Endodermal cell (in vitro differentiated cells): ENCODE measurements at regions not wholly inside any gene's neighbourhood (a gene's known extent, or its start where the extent isn't known, plus 50 kb on each side); places are given as distances from the start of the nearest gene placed in this dataset.
"Not testable (repeated sequence)": the region's sequence is repeated elsewhere in the genome, so short reads cannot be mapped to it uniquely, and the experiment has no call there.

Experiments
- DNase-seq: peaks from one replicate; pipeline ENCODE4 v3.0.0-alpha.2; 2017
- H3K27ac ChIP-seq: 2 replicates; pipeline ENCODE4 v1.5.1; 2013; ENCODE audit warnings: mild to moderate bottlenecking, low read depth, low read length, moderate library complexity
- H3K27me3 ChIP-seq: 2 replicates; pipeline ENCODE4 v1.6.1; 2013; ENCODE audit warnings: mild to moderate bottlenecking, low read length, moderate library complexity; ENCODE audit not compliant: insufficient read depth, control insufficient read depth, poor library complexity, severe bottlenecking
- H3K36me3 ChIP-seq: 2 replicates; pipeline ENCODE4 v1.7.0; 2013; ENCODE audit warnings: mild to moderate bottlenecking, low read length, moderate library complexity; ENCODE audit not compliant: control insufficient read depth, insufficient read depth
- H3K4me1 ChIP-seq: one replicate; pipeline ENCODE4 v1.7.0; 2013; ENCODE audit warnings: low read length; ENCODE audit not compliant: control insufficient read depth, insufficient read depth
- H3K4me3 ChIP-seq: 2 replicates; pipeline ENCODE4 v1.5.1; 2013; ENCODE audit warnings: mild to moderate bottlenecking, low read length, moderate library complexity
- H3K9ac ChIP-seq: 2 replicates; pipeline ENCODE4 v1.6.1; 2013; ENCODE audit warnings: mild to moderate bottlenecking, low read length, moderate library complexity; ENCODE audit not compliant: poor library complexity, severe bottlenecking; ENCODE audit errors: extremely low read depth
- H3K9me3 ChIP-seq: 2 replicates; pipeline ENCODE4 v1.6.1; 2013; ENCODE audit warnings: mild to moderate bottlenecking, low read length, moderate library complexity; ENCODE audit not compliant: control insufficient read depth
- H3K27ac Mint-ChIP-seq: 2 replicates; pipeline ENCODE4 v1.8.0; 2020; ENCODE audit warnings: mixed read lengths
- H3K27me3 Mint-ChIP-seq: 2 replicates; pipeline ENCODE4 v1.8.0; 2021; ENCODE audit warnings: mild to moderate bottlenecking, mixed read lengths; ENCODE audit not compliant: insufficient read depth
- H3K36me3 Mint-ChIP-seq: 2 replicates; pipeline ENCODE4 v1.8.0; 2020; ENCODE audit warnings: low read depth, mixed read lengths
- H3K4me1 Mint-ChIP-seq: 2 replicates; pipeline ENCODE4 v1.8.0; 2020; ENCODE audit warnings: mixed read lengths
- H3K4me3 Mint-ChIP-seq: 2 replicates; pipeline ENCODE4 v1.8.0; 2020; ENCODE audit warnings: mild to moderate bottlenecking, moderate library complexity, mixed read lengths
- H3K9me3 Mint-ChIP-seq: 2 replicates; pipeline ENCODE4 v1.8.0; 2020; ENCODE audit warnings: mild to moderate bottlenecking, mixed read lengths
- WGBS, 2 experiments: methylation state at CpG; one replicate each; pipeline versions ENCODE4 v1.1.5 to v1.1.7; 2013; ENCODE audit warnings: missing lambda C conversion rate in 2 of 2, mixed read lengths in 1 of 2; ENCODE audit not compliant: insufficient coverage in 1 of 2, insufficient read length in 1 of 2; 5-methylcytosine and 5-hydroxymethylcytosine counted together
- TF ChIP-seq, protein P1 (sequence below): fragments of 200-600 bp; sonication (generic); conservative IDR thresholded peaks from 2 replicates; pipeline ENCODE4 v1.5.0; 2021; ENCODE audit warnings: antibody characterized with exemption, mild to moderate bottlenecking

DNA sequence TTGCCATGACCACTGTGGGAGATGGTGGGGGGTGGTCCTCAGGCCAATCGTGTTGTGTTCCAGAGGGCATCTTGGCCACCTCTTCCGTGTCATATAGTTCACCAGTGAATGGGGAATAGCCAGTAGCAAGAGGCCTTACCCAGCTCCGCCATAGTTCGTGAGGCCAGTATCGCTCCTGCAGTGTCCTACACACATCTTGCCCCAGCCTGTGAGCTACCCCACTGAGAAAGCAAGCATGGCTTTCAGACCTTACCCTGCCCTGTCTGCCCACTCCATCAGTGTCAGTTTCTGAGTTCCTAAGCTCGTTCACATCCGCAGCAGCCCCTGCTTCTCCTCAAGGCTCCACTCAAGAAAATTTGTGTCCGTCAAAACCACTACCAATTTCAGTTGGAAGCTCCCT lies 586.0 kb upstream of the PABPC5 start:
- not testable (repeated sequence) for DNase-seq, H3K9ac ChIP-seq, H3K36me3 Mint-ChIP-seq, H3K27me3 ChIP-seq, H3K4me3 Mint-ChIP-seq, H3K4me3 ChIP-seq, H3K4me1 ChIP-seq, H3K36me3 ChIP-seq, H3K27ac Mint-ChIP-seq, H3K27ac ChIP-seq, H3K9me3 Mint-ChIP-seq, H3K27me3 Mint-ChIP-seq, H3K9me3 ChIP-seq, H3K4me1 Mint-ChIP-seq
- WGBS, 2 experiments = 94% methylated on average over 7 of the region's 8 CpGs; no CpG with 5 or more reads in 1 of the 2 experiments

DNA sequence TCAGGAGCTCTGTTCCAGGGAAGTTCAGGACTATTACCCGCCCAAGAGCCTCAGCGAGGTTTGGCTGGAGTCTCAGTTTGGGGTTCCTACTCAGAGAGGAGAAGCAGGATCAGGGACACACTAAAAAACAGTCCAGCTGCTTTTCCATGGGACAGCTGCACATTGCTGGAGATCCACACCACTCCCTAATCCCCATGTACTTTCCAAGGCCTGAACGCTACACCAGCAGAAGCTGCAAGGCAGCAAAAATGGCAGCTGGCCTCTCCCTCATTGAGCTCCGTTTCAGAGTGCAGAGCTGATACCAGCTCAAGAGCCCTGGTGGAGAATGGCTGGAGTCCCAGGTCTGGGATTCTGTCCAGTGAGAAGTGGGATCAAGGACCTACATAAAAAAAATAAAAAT lies 551.2 kb upstream of the PABPC5 start:
- H3K9ac ChIP-seq = no peak overlapping the region
- Mint-ChIP-seq H3K9me3 (peaks cover 11% of the 10 kb centered on the region), H3K27ac (no peak overlapping the region), H3K4me1 (no peaks in the 10 kb centered on the region), H3K27me3 (no peaks in the 10 kb centered on the region), H3K36me3 (peaks cover 2% of the 10 kb centered on the region), H3K4me3 (no peak overlapping the region)
- no peaks in the 10 kb centered on the region for H3K4me1 ChIP-seq
- 96% methylated on average over 4 of the region's 4 CpGs; no CpG with 5 or more reads in 1 of the 2 experiments for WGBS, 2 experiments
- no peak for DNase-seq
- no peak overlapping the region for H3K4me3 ChIP-seq
- H3K9me3 ChIP-seq = no peaks in the 10 kb centered on the region
- no peak overlapping the region for H3K27ac ChIP-seq
- no peaks in the 10 kb centered on the region for H3K27me3 ChIP-seq
- TF ChIP-seq, protein P1, sequence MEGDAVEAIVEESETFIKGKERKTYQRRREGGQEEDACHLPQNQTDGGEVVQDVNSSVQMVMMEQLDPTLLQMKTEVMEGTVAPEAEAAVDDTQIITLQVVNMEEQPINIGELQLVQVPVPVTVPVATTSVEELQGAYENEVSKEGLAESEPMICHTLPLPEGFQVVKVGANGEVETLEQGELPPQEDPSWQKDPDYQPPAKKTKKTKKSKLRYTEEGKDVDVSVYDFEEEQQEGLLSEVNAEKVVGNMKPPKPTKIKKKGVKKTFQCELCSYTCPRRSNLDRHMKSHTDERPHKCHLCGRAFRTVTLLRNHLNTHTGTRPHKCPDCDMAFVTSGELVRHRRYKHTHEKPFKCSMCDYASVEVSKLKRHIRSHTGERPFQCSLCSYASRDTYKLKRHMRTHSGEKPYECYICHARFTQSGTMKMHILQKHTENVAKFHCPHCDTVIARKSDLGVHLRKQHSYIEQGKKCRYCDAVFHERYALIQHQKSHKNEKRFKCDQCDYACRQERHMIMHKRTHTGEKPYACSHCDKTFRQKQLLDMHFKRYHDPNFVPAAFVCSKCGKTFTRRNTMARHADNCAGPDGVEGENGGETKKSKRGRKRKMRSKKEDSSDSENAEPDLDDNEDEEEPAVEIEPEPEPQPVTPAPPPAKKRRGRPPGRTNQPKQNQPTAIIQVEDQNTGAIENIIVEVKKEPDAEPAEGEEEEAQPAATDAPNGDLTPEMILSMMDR = no peak
- no peaks in the 10 kb centered on the region for H3K36me3 ChIP-seq

DNA sequence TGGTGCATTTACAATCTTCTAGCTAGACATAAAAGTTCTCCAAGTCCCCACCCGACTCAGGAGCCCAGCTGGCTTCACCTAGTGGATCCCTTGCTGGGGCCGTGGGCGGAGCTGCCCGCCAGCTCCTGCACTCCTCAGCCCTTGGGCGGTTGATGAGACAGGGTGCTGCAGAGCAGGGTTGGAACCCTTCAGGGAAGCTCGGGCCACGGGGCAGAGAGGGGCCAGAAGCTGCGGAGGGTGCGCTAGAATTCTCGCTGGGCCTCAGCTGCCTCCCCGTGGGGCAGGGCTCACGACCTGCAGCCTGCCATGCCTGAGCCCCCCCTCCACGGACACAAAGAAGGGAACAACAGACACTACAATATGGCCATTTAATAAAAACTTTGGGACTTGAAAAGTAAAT lies 519.8 kb upstream of the PABPC5 start:
- not testable (repeated sequence) for H3K9ac ChIP-seq, H3K4me1 ChIP-seq, H3K4me1 Mint-ChIP-seq, H3K27me3 ChIP-seq, H3K27ac ChIP-seq, DNase-seq, H3K4me3 ChIP-seq, H3K9me3 Mint-ChIP-seq, H3K9me3 ChIP-seq, H3K36me3 Mint-ChIP-seq, H3K36me3 ChIP-seq, H3K27ac Mint-ChIP-seq, H3K4me3 Mint-ChIP-seq, H3K27me3 Mint-ChIP-seq
- 95% methylated on average over 9 of the region's 13 CpGs; no CpG with 5 or more reads in 1 of the 2 experiments for WGBS, 2 experiments

DNA sequence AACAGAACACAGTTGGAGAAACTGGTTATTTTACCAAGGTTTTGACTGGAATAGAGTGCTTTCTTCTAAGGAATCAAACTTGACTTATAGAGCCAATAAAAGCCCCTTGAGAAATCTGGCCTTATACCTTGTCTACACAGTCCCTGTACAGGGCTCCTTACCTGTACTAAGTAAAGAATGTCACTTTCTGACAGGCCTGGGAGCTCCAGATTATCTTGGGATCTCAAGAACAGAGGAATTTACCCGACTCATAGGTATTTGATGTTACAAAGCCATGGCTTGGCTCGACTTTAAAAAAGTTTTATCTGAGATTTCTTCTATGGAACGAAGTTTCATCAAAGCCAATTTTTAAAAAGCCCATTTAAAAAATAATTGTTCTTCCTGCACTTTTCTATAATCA lies 487.8 kb upstream of the PABPC5 start:
- not testable (repeated sequence) for DNase-seq, H3K9me3 ChIP-seq, H3K27me3 ChIP-seq, H3K36me3 ChIP-seq, H3K27me3 Mint-ChIP-seq, H3K4me1 ChIP-seq, H3K36me3 Mint-ChIP-seq, H3K4me3 ChIP-seq, H3K9me3 Mint-ChIP-seq, H3K9ac ChIP-seq, H3K27ac Mint-ChIP-seq, H3K27ac ChIP-seq, H3K4me3 Mint-ChIP-seq
- H3K4me1 Mint-ChIP-seq = peaks cover 11% of the 10 kb centered on the region
- no CpG with 5 or more reads among the region's 3 CpGs for WGBS, 2 experiments

DNA sequence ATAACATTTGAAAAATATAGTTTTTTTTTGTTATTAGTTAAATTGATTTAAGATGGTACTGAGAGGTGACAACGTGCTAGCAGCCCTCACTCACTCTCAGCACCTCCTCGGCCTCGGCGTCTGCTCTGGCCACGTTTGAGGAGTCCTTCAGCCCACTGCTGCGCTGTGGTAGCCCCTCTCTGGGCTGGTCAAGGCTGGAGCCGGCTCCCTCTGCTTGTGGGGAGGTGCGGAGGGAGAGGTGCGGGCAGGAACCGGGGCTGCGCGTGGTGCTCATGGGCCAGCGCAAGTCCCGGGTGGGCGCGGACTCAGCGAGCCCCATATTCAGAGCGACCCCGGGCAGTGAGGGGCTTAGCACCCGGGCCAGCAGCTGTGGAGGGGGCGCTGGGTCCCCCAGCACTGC lies 439.4 kb upstream of the PABPC5 start:
- not testable (repeated sequence) for H3K4me1 Mint-ChIP-seq, H3K27ac ChIP-seq, H3K27me3 ChIP-seq, H3K4me3 ChIP-seq, DNase-seq, H3K9ac ChIP-seq, H3K27me3 Mint-ChIP-seq, H3K9me3 ChIP-seq, H3K4me3 Mint-ChIP-seq, H3K9me3 Mint-ChIP-seq, H3K36me3 Mint-ChIP-seq, H3K36me3 ChIP-seq, H3K4me1 ChIP-seq, H3K27ac Mint-ChIP-seq
- WGBS, 2 experiments = 97% methylated on average over 6 of the region's 21 CpGs; no CpG with 5 or more reads in 1 of the 2 experiments
